ENCODE measurements at regions not wholly inside any gene's neighbourhood (a gene's known extent, or its start where the extent isn't known, plus 50 kb on each side); places are given as distances from the start of the nearest gene placed in this dataset.

GRCh38 chr4:160129439-160129838, 1026.6 kb downstream of the RAPGEF2 start:
- TF ChIP-seq CTCF (conservative IDR thresholded peaks at IDR 0.05) = no peak
- H3K27ac ChIP-seq = no peak overlapping the region

DNA sequence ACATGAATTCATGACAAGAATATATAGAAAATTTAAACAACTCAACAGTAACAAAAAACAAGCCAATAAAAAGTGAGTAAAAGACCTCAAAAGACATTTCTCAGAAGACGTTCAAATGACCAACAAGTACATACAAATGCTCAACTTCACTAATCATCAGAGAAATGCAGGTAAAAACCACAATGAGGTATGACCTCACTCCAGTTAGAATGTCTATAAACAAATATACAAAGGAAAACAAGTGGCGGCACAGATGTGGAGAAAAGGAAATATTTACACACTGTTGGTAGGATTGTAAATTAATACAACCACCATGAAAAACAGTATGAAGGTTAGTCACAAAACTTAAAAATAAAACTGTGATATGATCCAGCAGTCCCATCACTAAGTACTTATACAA, 1033.1 kb downstream of the RAPGEF2 start:
- no peak overlapping the region for H3K27ac ChIP-seq
- TF ChIP-seq CTCF (conservative IDR thresholded peaks at IDR 0.05) = no peak

DNA sequence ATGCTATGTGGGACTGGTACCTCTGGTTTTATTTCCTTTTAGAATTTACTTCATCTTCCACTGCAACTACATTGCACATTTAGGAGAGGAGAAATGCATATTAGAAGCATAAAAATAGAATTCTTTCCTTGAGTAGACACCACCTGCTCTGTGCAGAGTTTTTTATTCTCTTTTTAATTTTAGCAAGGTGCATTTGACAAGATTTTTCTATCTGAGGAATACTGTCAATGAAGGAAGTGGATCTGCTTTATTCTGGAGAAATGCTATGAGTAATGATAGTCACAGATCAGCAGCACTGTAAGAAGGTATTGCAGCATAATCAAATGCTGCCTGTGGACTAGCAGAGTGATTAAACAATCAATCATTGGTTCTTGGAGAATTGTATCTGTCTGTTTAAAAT, 1038.3 kb downstream of the RAPGEF2 start:
- no peak for TF ChIP-seq CTCF (conservative IDR thresholded peaks at IDR 0.05)
- H3K27ac ChIP-seq = no peak overlapping the region

- H3K27ac ChIP-seq = no peak overlapping the region
- no peak for TF ChIP-seq CTCF (conservative IDR thresholded peaks at IDR 0.05)
These were observed 1039.7 kb downstream of the RAPGEF2 start for GRCh38 chr4:160142579-160142978.

DNA sequence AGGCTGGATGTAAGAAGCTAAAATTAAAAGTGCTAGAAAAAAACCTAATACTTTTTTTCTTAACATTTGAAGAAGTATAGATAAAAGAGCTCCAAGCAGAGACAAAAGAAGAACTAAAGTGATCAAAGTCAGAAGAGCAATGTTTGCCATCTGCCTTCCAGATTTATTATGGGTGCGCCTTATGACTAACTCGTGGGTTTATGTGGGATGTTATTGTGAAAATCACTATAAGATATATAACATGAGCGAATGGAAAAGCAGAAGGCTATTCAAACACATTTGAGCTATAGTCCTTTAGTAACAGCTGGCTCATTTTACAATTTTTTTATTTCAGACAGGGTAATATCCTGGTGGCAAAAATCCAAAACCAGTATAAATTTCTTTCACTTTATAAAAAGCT, 1040.7 kb downstream of the RAPGEF2 start:
- no peak overlapping the region for H3K27ac ChIP-seq

DNA sequence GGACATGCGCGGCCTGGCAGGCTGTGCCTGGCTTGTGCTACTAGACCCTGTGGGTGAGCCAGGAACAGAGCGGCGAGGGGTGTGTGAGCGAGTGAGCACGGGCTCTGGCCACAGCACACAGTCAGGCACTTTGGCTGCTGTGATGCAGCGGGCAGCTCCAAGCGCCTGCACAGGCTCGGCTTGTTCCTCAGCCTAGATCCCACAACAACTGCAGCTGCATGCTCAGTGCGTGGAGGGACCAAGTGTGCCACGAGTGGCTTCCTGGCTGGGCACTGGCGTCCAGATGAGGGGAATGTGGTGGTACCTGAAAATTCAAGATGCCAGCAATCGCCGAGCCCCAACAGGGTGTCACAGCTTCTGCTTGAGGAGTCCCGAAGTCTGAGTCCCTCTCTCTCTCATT, 1056.6 kb downstream of the RAPGEF2 start:
- H3K27ac ChIP-seq = no peak overlapping the region
- TF ChIP-seq CTCF (conservative IDR thresholded peaks at IDR 0.05) = no peak

More for the DNA sequence above, 1040.7 kb downstream of the RAPGEF2 start:
- TF ChIP-seq CTCF (conservative IDR thresholded peaks at IDR 0.05) = no peak

GRCh38 chr4:160161026-160161425, 1058.1 kb downstream of the RAPGEF2 start:
- no peak for TF ChIP-seq CTCF (conservative IDR thresholded peaks at IDR 0.05)
- H3K27ac ChIP-seq = no peak overlapping the region
